NCI-H2107 treated with DMSO at 0.1 percent for 48 hours (cell line): ENCODE measurements at regions not wholly inside any gene's neighbourhood (a gene's known extent, or its start where the extent isn't known, plus 50 kb on each side); places are given as distances from the start of the nearest gene placed in this dataset.
"Not testable (repeated sequence)": the region's sequence is repeated elsewhere in the genome, so short reads cannot be mapped to it uniquely, and the experiment has no call there.

Experiments used
- DNase-seq: peaks from one replicate; lab custom pipeline; 2025; ENCODE audit not compliant: unreplicated experiment; lab: John Stamatoyannopoulos, UW

- no peak for DNase-seq
Observed at GRCh38 chr4:125794989-125795388, 480.2 kb downstream of the FAT4 start.

GRCh38 chr4:125796138-125796537 is 481.4 kb downstream of the FAT4 start:
- DNase-seq: no peak

GRCh38 chr4:125797621-125798020 is 482.9 kb downstream of the FAT4 start:
- not testable (repeated sequence) for DNase-seq

- DNase-seq: no peak
Observed at GRCh38 chr4:125801373-125801772, 486.6 kb downstream of the FAT4 start.

GRCh38 chr4:125801924-125802323 is 487.2 kb downstream of the FAT4 start:
- DNase-seq: no peak

GRCh38 chr4:125808022-125808421 is 493.3 kb downstream of the FAT4 start:
- DNase-seq: no peak

GRCh38 chr4:125808570-125808969 is 493.8 kb downstream of the FAT4 start:
- no peak for DNase-seq

GRCh38 chr4:125811892-125812291 is 497.1 kb downstream of the FAT4 start:
- DNase-seq: no peak

GRCh38 chr4:125826801-125827695 is 512.3 kb downstream of the FAT4 start:
- no peak for DNase-seq

GRCh38 chr4:125827696-125828052 is 512.9 kb downstream of the FAT4 start:
- DNase-seq: no peak

- no peak for DNase-seq
Observed at GRCh38 chr4:125828346-125828745, 513.6 kb downstream of the FAT4 start.

GRCh38 chr4:125832161-125832560 is 517.4 kb downstream of the FAT4 start:
- no peak for DNase-seq

GRCh38 chr4:125836597-125837195 is 521.9 kb downstream of the FAT4 start:
- DNase-seq: no peak

GRCh38 chr4:125837493-125838201 is 522.9 kb downstream of the FAT4 start:
- DNase-seq: no peak

- no peak for DNase-seq
Observed at GRCh38 chr4:125838202-125838601, 523.4 kb downstream of the FAT4 start.

- DNase-seq: no peak
Observed at GRCh38 chr4:125838924-125839323, 524.2 kb downstream of the FAT4 start.

GRCh38 chr4:125843947-125844346 is 529.2 kb downstream of the FAT4 start:
- no peak for DNase-seq

- no peak for DNase-seq
Observed at GRCh38 chr4:125847518-125847917, 532.8 kb downstream of the FAT4 start.

GRCh38 chr4:125849869-125850268 is 535.1 kb downstream of the FAT4 start:
- no peak for DNase-seq

- DNase-seq: no peak
Observed at GRCh38 chr4:125891597-125892258, 577.0 kb downstream of the FAT4 start.

- no peak for DNase-seq
Observed at GRCh38 chr4:125904802-125905201, 590.0 kb downstream of the FAT4 start.
